ENCODE measurements at regions not wholly inside any gene's neighbourhood (a gene's known extent, or its start where the extent isn't known, plus 50 kb on each side); places are given as distances from the start of the nearest gene placed in this dataset.

DNA sequence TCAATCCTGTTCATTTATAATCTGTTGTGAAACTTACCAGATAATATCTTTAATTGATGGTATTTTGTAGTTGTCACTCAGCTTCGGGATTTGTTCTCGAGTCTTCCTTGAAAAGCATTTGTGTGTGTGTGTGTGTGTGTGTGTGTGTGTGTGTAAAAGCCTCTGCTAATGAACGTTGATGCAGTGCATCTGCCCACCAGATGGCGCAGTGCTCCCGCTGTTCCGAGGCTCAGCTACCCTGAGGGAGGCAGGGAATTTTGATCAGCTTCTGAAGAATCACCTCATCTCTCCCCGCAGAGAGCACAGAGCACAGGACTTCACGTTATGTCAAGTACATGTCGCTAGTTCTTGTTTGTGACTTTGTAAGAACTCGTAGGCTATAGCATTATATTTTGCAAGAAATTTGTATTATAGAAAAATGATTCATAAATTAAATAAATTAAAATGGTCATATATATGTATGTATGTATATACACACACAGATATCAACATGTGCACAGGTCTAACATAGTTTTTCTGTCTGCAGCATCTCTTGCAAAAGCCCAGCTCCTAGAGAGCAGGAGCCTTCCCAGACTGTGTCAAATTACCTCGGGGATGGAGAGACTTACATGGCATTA, 316.7 kb upstream of the IGFBP7 start:
- Mint-ChIP-seq H3K9me3 (no peaks in the 10 kb centered on the region), H3K4me3 (no peak overlapping the region), H3K4me1 (peaks cover 0 to 5% of the 10 kb centered on the region in 2 donors), H3K27ac (no peak overlapping the region), H3K27me3 (ENCODE audit: low read depth in 2 of 2) (peaks cover 10 to 18% of the 10 kb centered on the region in 2 donors), H3K36me3 (no peaks in the 10 kb centered on the region)
- Histone ChIP-seq H3K4me1 (ENCODE audit: control insufficient read depth, insufficient read depth, low read length) (no peaks in the 10 kb centered on the region), H3K9me3 (ENCODE audit: control insufficient read depth, insufficient read depth, low read length) (no peaks in the 10 kb centered on the region), H3K27ac (ENCODE audit: low read length) (no peak overlapping the region), H3K27me3 (ENCODE audit: control insufficient read depth, insufficient read depth, low read length) (no peaks in the 10 kb centered on the region), H3K4me3 (ENCODE audit: low read length) (no peak overlapping the region), H3K36me3 (ENCODE audit: control insufficient read depth, insufficient read depth, low read length) (no peaks in the 10 kb centered on the region)
- TF ChIP-seq, protein P1, sequence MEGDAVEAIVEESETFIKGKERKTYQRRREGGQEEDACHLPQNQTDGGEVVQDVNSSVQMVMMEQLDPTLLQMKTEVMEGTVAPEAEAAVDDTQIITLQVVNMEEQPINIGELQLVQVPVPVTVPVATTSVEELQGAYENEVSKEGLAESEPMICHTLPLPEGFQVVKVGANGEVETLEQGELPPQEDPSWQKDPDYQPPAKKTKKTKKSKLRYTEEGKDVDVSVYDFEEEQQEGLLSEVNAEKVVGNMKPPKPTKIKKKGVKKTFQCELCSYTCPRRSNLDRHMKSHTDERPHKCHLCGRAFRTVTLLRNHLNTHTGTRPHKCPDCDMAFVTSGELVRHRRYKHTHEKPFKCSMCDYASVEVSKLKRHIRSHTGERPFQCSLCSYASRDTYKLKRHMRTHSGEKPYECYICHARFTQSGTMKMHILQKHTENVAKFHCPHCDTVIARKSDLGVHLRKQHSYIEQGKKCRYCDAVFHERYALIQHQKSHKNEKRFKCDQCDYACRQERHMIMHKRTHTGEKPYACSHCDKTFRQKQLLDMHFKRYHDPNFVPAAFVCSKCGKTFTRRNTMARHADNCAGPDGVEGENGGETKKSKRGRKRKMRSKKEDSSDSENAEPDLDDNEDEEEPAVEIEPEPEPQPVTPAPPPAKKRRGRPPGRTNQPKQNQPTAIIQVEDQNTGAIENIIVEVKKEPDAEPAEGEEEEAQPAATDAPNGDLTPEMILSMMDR (IDR thresholded peaks at IDR 0.05): peak; percentile 13
- intact Hi-C loops (cut with micrococcal nuclease): no loop called here
- DNase-seq: peak in 1 of 2 donors; percentile 16
- peak; percentile 36 to 55 (median 47) for ATAC-seq
- 14% methylated on average over 8 of the region's 11 CpGs for WGBS (ENCODE audit: insufficient coverage)

DNA sequence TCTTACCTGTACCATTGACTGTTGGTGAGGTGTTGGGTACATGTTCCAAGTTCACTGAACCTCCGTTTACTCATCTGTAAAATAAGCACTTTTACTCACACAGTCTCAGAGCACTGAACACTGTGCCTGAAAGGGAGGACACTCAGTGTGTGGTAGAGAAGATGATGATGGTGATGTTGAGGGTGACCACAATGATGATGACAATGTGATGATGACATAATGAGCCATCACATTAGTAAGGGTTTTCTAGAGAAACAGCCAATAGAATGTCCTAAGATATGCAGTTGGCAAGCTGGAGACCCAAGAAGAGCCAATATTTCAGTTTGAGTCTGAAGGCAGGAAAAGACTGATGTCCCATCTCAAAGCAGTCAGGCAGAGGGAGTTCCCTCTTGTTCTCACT, 315.4 kb upstream of the IGFBP7 start:
- DNase-seq (no peak), ATAC-seq (peak in 1 of 3 donors; percentile 44)
- Mint-ChIP-seq H3K27me3 (ENCODE audit: low read depth in 2 of 2) (peaks cover 13 to 26% of the 10 kb centered on the region in 2 donors), H3K4me1 (peaks cover 0 to 5% of the 10 kb centered on the region in 2 donors), H3K27ac (no peak overlapping the region), H3K9me3 (no peaks in the 10 kb centered on the region), H3K4me3 (no peak overlapping the region), H3K36me3 (no peaks in the 10 kb centered on the region)
- no peaks in the 10 kb centered on the region for H3K36me3 ChIP-seq (ENCODE audit: control insufficient read depth, insufficient read depth, low read length)
- TF ChIP-seq, protein P1 (IDR thresholded peaks at IDR 0.05): no peak
- no peaks in the 10 kb centered on the region for H3K27me3 ChIP-seq (ENCODE audit: control insufficient read depth, insufficient read depth, low read length)
- H3K4me1 ChIP-seq (ENCODE audit: control insufficient read depth, insufficient read depth, low read length): no peaks in the 10 kb centered on the region
- no CpG with 5 or more reads among the region's 1 CpG for WGBS (ENCODE audit: insufficient coverage)
- H3K27ac ChIP-seq (ENCODE audit: low read length): no peak overlapping the region
- no peaks in the 10 kb centered on the region for H3K9me3 ChIP-seq (ENCODE audit: control insufficient read depth, insufficient read depth, low read length)
- intact Hi-C loops (cut with micrococcal nuclease): no loop called here
- no peak overlapping the region for H3K4me3 ChIP-seq (ENCODE audit: low read length)

DNA sequence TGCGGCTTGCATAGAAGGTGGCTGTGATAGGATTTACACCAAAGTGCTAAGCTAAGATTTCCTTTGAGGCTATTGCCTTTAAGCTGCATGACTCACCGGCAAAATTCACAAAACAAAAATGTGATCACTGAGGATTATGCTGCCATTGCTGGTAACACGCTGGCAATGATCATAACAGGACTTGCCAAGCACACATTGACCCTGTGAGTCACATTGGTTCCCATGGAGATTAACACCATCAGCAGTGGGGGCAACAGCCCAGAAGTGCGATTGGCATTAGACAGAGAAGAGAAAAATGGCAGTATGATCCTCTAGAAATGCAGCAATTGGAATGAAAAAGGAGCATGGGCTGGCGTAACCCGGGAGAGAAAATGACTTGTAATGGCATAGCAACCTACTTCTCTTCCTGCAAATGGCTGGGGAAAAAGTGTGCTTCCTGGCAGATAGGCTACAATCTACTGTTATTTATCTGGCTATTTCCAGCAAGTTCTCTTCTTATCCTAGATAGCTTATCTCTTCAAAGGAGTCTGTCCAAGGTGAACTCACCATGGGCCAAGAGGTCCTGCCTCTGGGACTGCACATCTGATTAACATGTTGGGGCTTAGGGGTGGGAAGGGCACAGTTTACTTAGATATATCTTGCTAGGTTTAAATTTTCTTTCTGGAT, 314.2 kb upstream of the IGFBP7 start:
- H3K36me3 Mint-ChIP-seq: no peaks in the 10 kb centered on the region
- intact Hi-C loops (cut with micrococcal nuclease): no loop called here

More for the DNA sequence above, 314.2 kb upstream of the IGFBP7 start:
- no peak for DNase-seq
- Histone ChIP-seq H3K27me3 (ENCODE audit: control insufficient read depth, insufficient read depth, low read length) (no peaks in the 10 kb centered on the region), H3K27ac (ENCODE audit: low read length) (no peak overlapping the region), H3K36me3 (ENCODE audit: control insufficient read depth, insufficient read depth, low read length) (no peaks in the 10 kb centered on the region), H3K9me3 (ENCODE audit: control insufficient read depth, insufficient read depth, low read length) (no peaks in the 10 kb centered on the region), H3K4me3 (ENCODE audit: low read length) (no peak overlapping the region), H3K4me1 (ENCODE audit: control insufficient read depth, insufficient read depth, low read length) (no peaks in the 10 kb centered on the region)
- Mint-ChIP-seq H3K9me3 (no peaks in the 10 kb centered on the region), H3K4me1 (peaks cover 0 to 5% of the 10 kb centered on the region in 2 donors), H3K27me3 (ENCODE audit: low read depth in 2 of 2) (peaks cover 13 to 32% of the 10 kb centered on the region in 2 donors), H3K4me3 (no peak overlapping the region), H3K27ac (no peak overlapping the region)
- TF ChIP-seq, protein P1 (IDR thresholded peaks at IDR 0.05): no peak
- ATAC-seq: no peak
- WGBS (ENCODE audit: insufficient coverage): 67% methylated on average over 6 of the region's 6 CpGs

Measured in natural killer cell (primary cell).